OCI-LY3 (cell line): ENCODE measurements at regions not wholly inside any gene's neighbourhood (a gene's known extent, or its start where the extent isn't known, plus 50 kb on each side); places are given as distances from the start of the nearest gene placed in this dataset.

ENCODE experiments used
- CTCF ChIP-seq: fragments of 200-600, 300-600 bp; sonication (generic); IDR thresholded peaks from 2 replicates; pipeline ENCODE4 v1.5.1; 2014; ENCODE audit warnings: antibody characterized with exemption, low read length, low read depth
- EZH2phosphoT487 ChIP-seq: fragments of 200-600 bp; shearing (Covaris generic); IDR thresholded peaks from 2 replicates; pipeline ENCODE4 v1.6.1; 2018; ENCODE audit warnings: antibody characterized with exemption, mixed run types, low read depth

GRCh38 chr3:176009256-176009655 is 1150.1 kb downstream of the NAALADL2 start:
- TF ChIP-seq EZH2phosphoT487 = no peak
- no peak for TF ChIP-seq CTCF
